Uterus (tissue), 3 donors: ENCODE measurements at regions not wholly inside any gene's neighbourhood (a gene's known extent, or its start where the extent isn't known, plus 50 kb on each side); places are given as distances from the start of the nearest gene placed in this dataset.
"Not testable (repeated sequence)": the region's sequence is repeated elsewhere in the genome, so short reads cannot be mapped to it uniquely, and the experiment has no call there.

Experiments used
- DNase-seq, 2 donors: peaks; one replicate each; pipeline ENCODE4 v3.0.0-alpha.2; 2019 to 2020
- H3K27ac ChIP-seq, 2 donors: fragments of 200-600 bp; sonication (generic); 1 replicate in 1 of 2; 2 replicates in 1 of 2; pipeline ENCODE4 v1.5.1; 2016 to 2018
- H3K27me3 ChIP-seq, 2 donors: fragments of 200-600 bp; sonication (generic); one replicate each; pipeline ENCODE4 v1.5.1; 2018 to 2019; ENCODE audit warnings: control low read depth in 1 of 2
- H3K36me3 ChIP-seq, 2 donors: fragments of 200-600 bp; sonication (generic); one replicate each; pipeline ENCODE4 v1.5.1; 2019; ENCODE audit warnings: control low read depth in 1 of 2
- H3K4me1 ChIP-seq, 2 donors: fragments of 200-600 bp; sonication (generic); one replicate each; pipeline ENCODE4 v1.5.1; 2018 to 2019; ENCODE audit warnings: control low read depth in 1 of 2
- H3K4me3 ChIP-seq, 2 donors: fragments of 200-600 bp; sonication (generic); 1 replicate in 1 of 2; 2 replicates in 1 of 2; pipeline ENCODE4 v1.5.1; 2018 to 2019; ENCODE audit warnings: mild to moderate bottlenecking in 1 of 2
- H3K9me3 ChIP-seq, 2 donors: fragments of 200-600 bp; sonication (generic); one replicate each; pipeline ENCODE4 v1.5.1; 2019; ENCODE audit warnings: control low read depth in 1 of 2
- intact Hi-C: fragments of 100-400 bp; cut with DNase I; formaldehyde crosslinking; loops from one replicate; pipeline ENCODE4 v1.15.1; 2023; ENCODE audit warnings: low total_unique reads
- donor health status: DM: yes; HTN: yes; CAD: no.

DNA sequence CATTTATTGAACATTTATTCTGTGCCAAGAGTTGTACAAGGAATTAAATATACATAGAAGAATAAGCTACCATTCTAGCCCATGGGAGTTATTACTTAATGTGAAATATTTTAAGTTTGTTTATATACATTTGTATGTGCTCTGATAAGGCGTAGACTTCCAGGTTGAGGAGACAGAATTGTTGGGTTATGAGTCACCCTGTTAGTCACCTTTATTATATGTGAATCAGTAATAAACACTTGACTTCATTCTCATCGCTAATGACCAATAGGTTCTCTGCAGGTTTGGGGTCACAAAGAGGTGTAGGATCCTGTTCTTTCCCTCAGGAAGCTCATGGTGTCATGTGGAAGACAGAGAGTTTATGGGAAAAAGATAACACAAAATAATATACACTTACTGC, 116.9 kb downstream of the SRGAP2 start:
- not testable (repeated sequence) for H3K4me1 ChIP-seq, H3K9me3 ChIP-seq

DNA sequence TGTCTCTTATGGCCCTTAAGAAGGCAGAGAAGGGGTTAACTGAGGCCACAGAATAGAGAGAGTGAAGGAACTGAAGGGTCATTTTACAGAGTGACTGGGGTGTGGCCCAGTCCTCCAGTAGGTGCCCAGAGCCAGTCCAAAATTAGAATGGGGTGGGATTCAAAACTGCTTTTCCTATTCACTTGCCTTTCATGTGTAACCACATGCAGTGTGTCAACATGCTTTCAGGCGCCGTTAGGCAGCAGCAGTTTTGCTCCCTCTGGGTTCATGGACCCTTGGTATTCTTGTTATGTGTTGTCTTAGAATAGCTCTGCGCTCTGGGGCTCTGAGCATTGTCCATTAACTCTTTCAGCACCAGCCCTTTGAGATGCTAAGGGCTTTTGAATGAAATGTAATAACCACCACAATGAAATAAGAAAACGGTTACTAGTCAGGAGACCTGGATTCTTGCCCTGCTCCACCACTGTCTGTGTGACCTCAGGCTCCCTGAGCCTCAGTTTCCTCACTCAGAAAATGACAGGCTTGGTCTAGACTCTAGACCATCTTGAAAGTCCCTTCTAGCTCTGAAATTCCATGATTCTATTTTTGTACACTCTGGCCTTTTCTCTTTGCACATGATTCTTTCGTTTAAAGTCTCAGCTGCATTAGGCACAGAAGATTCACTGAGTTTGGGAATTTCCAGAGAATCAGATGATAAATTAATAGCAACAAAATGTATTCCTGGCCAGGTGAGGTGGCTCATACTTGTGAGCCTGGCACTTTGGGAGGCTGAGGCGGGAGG, 123.0 kb downstream of the SRGAP2 start:
- H3K4me3 ChIP-seq, H3K27me3 ChIP-seq, H3K4me1 ChIP-seq, H3K9me3 ChIP-seq, H3K27ac ChIP-seq, H3K36me3 ChIP-seq, DNase-seq, intact Hi-C loops: not testable (repeated sequence)

More for the DNA sequence above, 116.9 kb downstream of the SRGAP2 start:
- H3K4me3 ChIP-seq, intact Hi-C loops, H3K27me3 ChIP-seq, H3K36me3 ChIP-seq, H3K27ac ChIP-seq, DNase-seq: not testable (repeated sequence)

DNA sequence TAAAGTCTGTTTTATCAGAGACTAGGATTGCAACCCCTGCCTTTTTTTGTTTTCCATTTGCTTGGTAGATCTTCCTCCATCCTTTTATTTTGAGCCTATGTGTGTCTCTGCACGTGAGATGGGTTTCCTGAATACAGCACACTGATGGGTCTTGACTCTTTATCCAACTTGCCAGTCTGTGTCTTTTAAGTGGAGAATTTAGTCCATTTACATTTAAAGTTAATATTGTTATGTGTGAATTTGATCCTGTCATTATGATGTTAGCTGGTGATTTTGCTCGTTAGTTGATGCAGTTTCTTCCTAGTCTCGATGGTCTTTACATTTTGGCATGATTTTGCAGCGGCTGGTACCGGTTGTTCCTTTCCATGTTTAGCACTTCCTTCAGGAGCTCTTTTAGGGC, 128.3 kb downstream of the SRGAP2 start:
- H3K36me3 ChIP-seq, H3K4me1 ChIP-seq, H3K4me3 ChIP-seq, intact Hi-C loops, H3K27ac ChIP-seq, DNase-seq, H3K27me3 ChIP-seq, H3K9me3 ChIP-seq: not testable (repeated sequence)

DNA sequence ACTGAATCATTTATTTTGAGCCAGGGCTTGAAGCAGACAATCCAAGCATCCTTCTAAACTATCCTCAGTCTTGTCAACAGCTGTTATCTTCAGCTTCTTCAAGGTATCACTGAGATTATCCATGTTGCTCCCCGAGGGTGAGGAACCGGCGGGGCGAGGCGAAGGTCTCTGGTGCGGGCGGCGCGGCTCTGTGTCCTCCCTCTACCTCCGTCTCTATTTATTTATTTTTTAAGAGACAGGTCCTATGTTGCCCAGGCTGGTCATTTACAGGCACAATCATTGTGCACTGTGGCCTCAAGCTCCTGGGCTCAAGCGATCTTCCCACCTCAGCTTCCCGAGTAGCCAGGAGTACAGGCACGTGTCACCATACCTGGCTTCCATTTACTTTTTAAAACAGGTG, 130.0 kb downstream of the SRGAP2 start:
- H3K9me3 ChIP-seq, H3K4me1 ChIP-seq, H3K27me3 ChIP-seq, H3K4me3 ChIP-seq, intact Hi-C loops, H3K27ac ChIP-seq, H3K36me3 ChIP-seq, DNase-seq: not testable (repeated sequence)

DNA sequence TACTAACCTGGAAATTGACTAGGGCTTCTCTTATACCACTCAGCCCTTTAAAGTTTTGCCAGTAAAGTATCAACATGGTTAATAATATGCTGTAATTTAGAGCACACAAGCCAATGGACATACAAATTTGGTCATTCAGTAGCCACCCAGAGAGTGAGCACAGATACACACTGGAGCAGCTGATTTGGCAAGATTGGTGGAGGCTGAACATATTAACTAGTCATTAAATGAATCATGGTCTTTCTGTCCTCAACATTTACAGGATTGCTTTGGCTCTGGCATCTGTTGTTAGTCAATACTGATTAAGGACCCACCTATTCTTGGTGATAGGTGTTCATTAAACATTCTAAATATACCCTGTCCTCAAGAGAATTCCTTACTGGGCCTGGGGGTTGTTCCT, 130.6 kb downstream of the SRGAP2 start:
- not testable (repeated sequence) for H3K36me3 ChIP-seq

DNA sequence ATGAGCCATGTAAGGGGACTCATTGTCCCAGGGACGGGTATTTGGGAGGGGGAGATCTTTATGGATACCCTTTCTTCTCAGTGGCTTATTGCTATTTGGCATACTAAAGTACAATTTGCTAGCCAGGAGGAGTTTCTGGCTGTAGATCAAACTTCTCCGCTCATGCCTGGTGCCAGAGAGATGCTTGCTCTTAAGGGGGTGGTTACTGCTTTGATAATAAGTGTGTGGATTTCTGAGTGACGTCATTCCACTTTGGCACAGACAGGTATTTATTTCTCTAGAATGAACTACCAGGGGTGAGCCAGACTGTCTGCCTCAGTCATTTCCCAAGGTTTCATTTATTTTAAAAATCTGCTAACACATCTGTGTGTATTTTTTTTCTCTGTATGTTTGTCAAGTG, 131.1 kb downstream of the SRGAP2 start:
- H3K9me3 ChIP-seq, H3K4me1 ChIP-seq, H3K27me3 ChIP-seq, H3K36me3 ChIP-seq, DNase-seq, H3K4me3 ChIP-seq, H3K27ac ChIP-seq, intact Hi-C loops: not testable (repeated sequence)

More for the DNA sequence above, 130.6 kb downstream of the SRGAP2 start:
- intact Hi-C loops, H3K27me3 ChIP-seq, DNase-seq, H3K4me3 ChIP-seq, H3K4me1 ChIP-seq, H3K27ac ChIP-seq, H3K9me3 ChIP-seq: not testable (repeated sequence)

DNA sequence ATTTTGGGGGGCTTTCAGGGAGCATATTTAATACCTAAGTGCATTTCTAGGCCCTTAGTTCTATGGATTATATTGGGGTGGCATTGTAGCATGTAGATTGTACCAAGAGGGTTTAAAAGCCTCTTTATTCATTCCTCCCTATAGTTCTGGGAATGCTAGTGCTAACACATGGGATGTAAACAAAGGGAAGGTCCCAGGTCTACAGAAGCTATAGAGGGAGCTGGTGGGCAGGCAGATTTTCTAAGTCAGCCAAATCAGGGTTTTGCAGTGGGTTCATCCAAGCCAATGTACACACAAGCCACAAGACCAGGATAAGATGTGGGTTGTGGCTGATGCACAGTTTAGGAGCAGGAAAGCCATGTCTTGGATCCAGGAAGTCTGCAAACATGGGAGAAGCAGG, 131.8 kb downstream of the SRGAP2 start:
- H3K36me3 ChIP-seq, intact Hi-C loops, H3K4me1 ChIP-seq, DNase-seq, H3K4me3 ChIP-seq, H3K27ac ChIP-seq, H3K9me3 ChIP-seq, H3K27me3 ChIP-seq: not testable (repeated sequence)

DNA sequence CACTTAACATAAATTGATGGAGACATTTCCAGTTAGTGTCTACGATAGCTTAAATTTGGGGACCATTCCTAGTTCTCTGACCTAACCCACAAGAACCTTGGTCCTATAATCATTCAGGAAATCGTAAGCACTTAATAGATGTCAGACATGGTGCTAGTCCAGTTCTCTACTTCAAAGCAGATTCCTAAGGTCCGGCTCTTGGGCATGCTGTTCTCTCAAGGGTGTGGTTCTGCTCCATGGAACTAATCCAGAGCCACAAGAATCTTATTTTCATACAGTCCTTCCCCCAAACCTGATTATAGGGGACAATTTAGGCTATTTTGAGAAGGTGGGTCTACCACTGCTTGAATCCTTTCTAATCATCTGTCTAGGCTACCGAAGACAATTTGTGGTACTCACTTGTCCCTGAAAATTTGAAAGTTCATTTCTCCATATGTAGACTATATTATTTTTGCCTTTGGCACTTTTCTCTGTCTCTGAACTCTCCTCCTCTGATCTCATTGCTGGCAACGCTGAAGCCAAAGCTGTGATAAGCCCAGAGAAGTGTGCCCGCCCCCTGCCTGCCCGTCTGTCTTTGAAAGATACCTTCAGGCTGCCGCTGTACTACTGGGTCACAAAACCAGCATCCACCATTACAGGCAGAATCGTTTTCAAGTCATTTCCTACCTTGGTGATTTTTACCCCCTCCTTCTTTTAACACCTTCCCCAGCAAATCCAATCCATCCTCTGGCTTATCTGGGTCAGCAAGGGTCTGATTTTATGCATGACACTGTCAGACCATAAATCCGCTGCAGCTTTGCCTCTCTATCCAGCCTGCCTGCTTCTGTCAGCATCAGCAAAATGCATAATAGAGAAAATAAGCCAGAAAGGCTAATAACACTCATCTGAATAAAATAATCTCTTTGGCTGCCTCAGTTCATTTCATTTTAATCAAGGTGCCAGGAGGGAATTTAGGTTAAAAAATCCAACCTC, 132.8 kb downstream of the SRGAP2 start:
- DNase-seq, H3K9me3 ChIP-seq, H3K27me3 ChIP-seq, H3K27ac ChIP-seq, H3K36me3 ChIP-seq, H3K4me1 ChIP-seq, intact Hi-C loops, H3K4me3 ChIP-seq: not testable (repeated sequence)

DNA sequence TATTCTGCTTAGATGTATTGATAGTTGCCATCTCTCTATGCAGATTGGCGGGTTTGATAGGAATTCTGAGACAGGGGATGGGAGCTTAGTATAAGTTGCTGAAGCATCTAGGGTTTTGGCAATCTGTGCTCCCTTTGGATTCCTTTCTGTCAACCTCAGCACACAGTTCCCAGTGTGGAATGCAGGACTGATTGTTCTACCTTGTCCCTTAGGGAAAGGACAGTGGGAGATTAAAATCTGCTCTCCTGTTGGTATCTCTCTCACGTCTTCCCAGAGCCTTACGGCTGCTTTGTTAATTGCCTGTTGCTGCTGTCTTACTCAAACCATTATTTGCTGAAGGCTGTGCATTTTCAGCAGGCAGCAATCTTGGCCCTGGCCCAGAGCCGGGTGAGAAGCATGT, 133.3 kb upstream of the IKBKE start:
- H3K27ac ChIP-seq, DNase-seq, H3K4me1 ChIP-seq, H3K4me3 ChIP-seq, H3K36me3 ChIP-seq, intact Hi-C loops, H3K9me3 ChIP-seq, H3K27me3 ChIP-seq: not testable (repeated sequence)

DNA sequence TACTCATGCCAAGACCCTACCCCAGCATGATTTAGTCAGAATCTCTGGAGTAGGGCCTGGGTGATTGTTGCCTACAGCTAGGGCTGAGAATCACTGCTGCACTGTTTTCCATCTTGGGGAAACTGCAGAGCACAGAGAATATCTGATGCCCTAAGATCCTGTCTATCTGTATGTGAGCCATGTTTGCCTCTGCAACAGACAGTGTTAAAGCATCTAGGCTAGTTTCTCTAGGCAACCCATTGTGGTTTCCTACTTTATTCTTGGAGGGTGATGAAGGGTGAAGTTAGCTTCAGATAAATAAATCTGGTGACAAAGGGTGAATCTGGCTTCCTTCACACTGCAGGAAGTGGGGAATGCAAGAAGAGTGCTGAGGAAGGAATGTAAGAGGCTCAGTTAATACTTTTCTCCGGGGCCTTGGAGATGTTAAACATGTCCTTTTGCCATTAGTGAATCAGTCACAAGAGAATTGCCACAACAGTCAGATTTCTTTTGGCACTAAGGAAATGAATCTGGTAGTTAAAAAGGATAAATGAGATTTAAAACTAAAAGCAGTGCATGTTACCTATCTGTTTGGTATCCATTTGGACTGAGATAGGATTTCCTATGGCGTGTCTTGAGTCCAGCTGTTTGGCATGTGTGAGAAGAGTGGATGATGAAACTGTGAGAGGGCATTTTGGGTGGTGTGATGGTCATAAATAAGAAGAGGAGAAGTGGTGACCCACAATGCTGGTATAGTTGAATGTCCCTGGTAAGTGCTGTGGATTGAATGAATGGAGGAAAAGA, 119.6 kb upstream of the IKBKE start:
- DNase-seq, H3K36me3 ChIP-seq, H3K27me3 ChIP-seq, H3K9me3 ChIP-seq, H3K4me1 ChIP-seq, H3K27ac ChIP-seq, intact Hi-C loops, H3K4me3 ChIP-seq: not testable (repeated sequence)

DNA sequence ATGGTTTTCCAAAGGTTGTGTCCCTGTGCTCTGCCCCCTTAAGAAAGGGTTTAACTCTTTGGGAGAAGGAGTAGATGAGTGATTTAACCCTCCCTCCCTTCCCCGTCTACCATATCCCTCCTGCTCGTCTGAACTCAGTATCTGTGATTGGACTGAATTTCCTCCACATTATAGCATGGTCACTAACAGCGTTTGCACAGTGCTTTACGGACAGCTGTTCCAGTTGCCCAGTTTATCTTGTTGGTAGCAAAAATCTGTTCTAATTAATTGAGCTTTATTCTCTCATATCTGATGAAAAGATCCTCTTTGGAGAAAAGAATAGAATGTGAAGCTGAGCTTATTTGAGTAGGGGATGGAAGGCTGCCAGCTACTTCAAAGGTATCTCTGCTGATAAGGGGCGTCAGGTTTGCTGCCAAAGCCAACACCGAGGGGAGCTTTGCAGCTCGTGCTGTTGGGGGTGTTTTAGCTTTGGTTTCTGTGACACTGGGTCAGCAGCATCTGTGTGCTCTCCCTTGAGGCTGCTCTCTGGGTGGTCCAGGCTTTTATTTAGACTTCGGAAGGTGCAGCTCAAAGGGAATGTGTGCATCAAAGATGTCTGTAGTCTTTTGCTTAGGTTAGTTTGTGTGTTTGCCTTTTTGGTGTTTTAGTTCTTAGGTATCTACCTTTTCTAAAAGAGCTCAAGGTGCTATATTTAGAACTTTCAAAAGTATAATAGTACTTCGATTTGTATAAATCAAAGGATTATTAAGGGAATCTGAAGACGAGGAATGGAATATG, 118.8 kb upstream of the IKBKE start:
- H3K36me3 ChIP-seq, DNase-seq, H3K27me3 ChIP-seq, H3K9me3 ChIP-seq, H3K4me1 ChIP-seq, H3K27ac ChIP-seq, H3K4me3 ChIP-seq, intact Hi-C loops: not testable (repeated sequence)

DNA sequence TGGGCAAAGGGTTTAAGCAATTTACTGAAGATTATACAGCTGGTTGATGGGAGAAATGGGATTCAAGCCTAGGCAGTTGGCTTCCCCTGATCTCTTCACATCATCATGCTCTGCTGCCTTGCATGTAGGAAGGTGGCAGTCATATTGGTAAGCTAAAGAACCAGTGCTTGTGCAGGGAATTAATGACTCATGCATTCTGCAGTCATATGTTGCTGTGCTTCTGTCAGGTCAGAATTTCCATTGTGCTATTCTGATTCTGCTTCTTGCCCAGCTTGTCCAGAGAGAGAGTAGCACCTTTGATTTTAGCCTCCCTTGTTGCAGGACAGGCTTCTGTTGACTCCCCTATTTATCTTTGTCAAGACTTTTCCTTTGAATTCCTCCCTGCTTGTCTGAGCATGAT, 114.0 kb upstream of the IKBKE start:
- H3K4me1 ChIP-seq, H3K4me3 ChIP-seq, intact Hi-C loops, H3K27ac ChIP-seq, H3K9me3 ChIP-seq, H3K36me3 ChIP-seq, DNase-seq, H3K27me3 ChIP-seq: not testable (repeated sequence)
